HepG2 (cell line): ENCODE measurements at regions not wholly inside any gene's neighbourhood (a gene's known extent, or its start where the extent isn't known, plus 50 kb on each side); places are given as distances from the start of the nearest gene placed in this dataset.

Source experiments
- CENPX ChIP-seq: sonication (generic); formaldehyde crosslinking; IDR thresholded peaks from 2 replicates; pipeline ENCODE4 v1.9.0; 2021; ENCODE audit warnings: mild to moderate bottlenecking, missing genetic modification reagents, moderate library complexity
- DPF2 ChIP-seq: sonication (generic); formaldehyde crosslinking; IDR thresholded peaks from 2 replicates; pipeline ENCODE4 v1.4.0; 2020; ENCODE audit warnings: mild to moderate bottlenecking, low read depth, missing genetic modification reagents, borderline replicate concordance
- FLYWCH1 ChIP-seq: sonication (generic); formaldehyde crosslinking; IDR thresholded peaks from 2 replicates; pipeline ENCODE4 v1.8.1; 2023; ENCODE audit warnings: mild to moderate bottlenecking, missing genetic modification reagents
- FOXK1 ChIP-seq: sonication (generic); formaldehyde crosslinking; IDR thresholded peaks from 2 replicates; pipeline ENCODE4 v1.4.0; 2020; ENCODE audit warnings: low read depth, missing genetic modification reagents, borderline replicate concordance
- HDAC1 ChIP-seq: sonication (generic); formaldehyde crosslinking; IDR thresholded peaks from 2 replicates; pipeline ENCODE4 v1.5.1; 2020; ENCODE audit warnings: mild to moderate bottlenecking, missing genetic modification reagents
- HDAC2 ChIP-seq: sonication (generic); formaldehyde crosslinking; IDR thresholded peaks from 2 replicates; pipeline ENCODE4 v1.4.0; 2020; ENCODE audit warnings: missing genetic modification reagents
- HNRNPL ChIP-seq: fragments of 200-400 bp; formaldehyde crosslinking; IDR thresholded peaks from 2 replicates; pipeline ENCODE4 v1.6.1; 2017; ENCODE audit warnings: mild to moderate bottlenecking, low read depth, low read length
- MXD4 ChIP-seq: IDR thresholded peaks from 2 replicates; pipeline ENCODE4 v1.6.1; 2016; ENCODE audit warnings: mild to moderate bottlenecking, missing biosample characterization, missing genetic modification reagents
- PITX1 ChIP-seq: sonication (generic); formaldehyde crosslinking; IDR thresholded peaks from 2 replicates; pipeline ENCODE4 v1.5.1; 2020; ENCODE audit warnings: mild to moderate bottlenecking, missing genetic modification reagents
- RXRB ChIP-seq: IDR thresholded peaks from 2 replicates; pipeline ENCODE4 v1.6.1; 2016; ENCODE audit warnings: borderline replicate concordance, missing genetic modification reagents, missing compliant biosample characterization
- SPEN ChIP-seq: sonication (generic); formaldehyde crosslinking; IDR thresholded peaks from 2 replicates; pipeline ENCODE4 v1.5.1; 2020; ENCODE audit warnings: low read depth, mild to moderate bottlenecking, missing genetic modification reagents
- SRSF1 ChIP-seq: fragments of 200-400 bp; formaldehyde crosslinking; optimal IDR thresholded peaks from 2 replicates; pipeline ENCODE3; 2017; ENCODE audit warnings: mild to moderate bottlenecking, low read depth, low read length, moderate library complexity
- TARDBP ChIP-seq: sonication (generic); formaldehyde crosslinking; IDR thresholded peaks from 2 replicates; pipeline ENCODE4 v1.8.0; 2022; ENCODE audit warnings: mild to moderate bottlenecking, missing genetic modification reagents
- ZEB1 ChIP-seq: IDR thresholded peaks from 2 replicates; pipeline ENCODE4 v1.6.1; 2012; ENCODE audit warnings: mild to moderate bottlenecking, low read depth, inconsistent platforms; ENCODE audit not compliant: insufficient replicate concordance
- ZMAT3 ChIP-seq: sonication (generic); formaldehyde crosslinking; conservative IDR thresholded peaks from 2 replicates; pipeline ENCODE4 v1.7.0; 2021; ENCODE audit warnings: missing genetic modification reagents
- ZNF180 ChIP-seq: sonication (generic); formaldehyde crosslinking; IDR thresholded peaks from 2 replicates; pipeline ENCODE4 v1.4.0; 2020; ENCODE audit warnings: low read depth, missing genetic modification reagents, borderline replicate concordance
- ZNF629 ChIP-seq: sonication (generic); formaldehyde crosslinking; conservative IDR thresholded peaks from 2 replicates; pipeline ENCODE4 v1.5.0; 2020; ENCODE audit warnings: missing genetic modification reagents
- ZNF839 ChIP-seq: sonication (generic); formaldehyde crosslinking; IDR thresholded peaks from 2 replicates; pipeline ENCODE4 v1.4.0; 2020; ENCODE audit warnings: missing genetic modification reagents, mild to moderate bottlenecking, borderline replicate concordance
- ZSCAN20 ChIP-seq: sonication (generic); formaldehyde crosslinking; IDR thresholded peaks from 2 replicates; pipeline ENCODE4 v1.4.0; 2020; ENCODE audit warnings: missing genetic modification reagents, mild to moderate bottlenecking, borderline replicate concordance
- TF ChIP-seq, protein P1 (sequence below): sonication (generic); formaldehyde crosslinking; IDR thresholded peaks from 2 replicates; pipeline ENCODE4 v1.4.0; 2020; ENCODE audit warnings: mild to moderate bottlenecking, missing genetic modification reagents, borderline replicate concordance
- TF ChIP-seq, protein P2 (sequence below): sonication (generic); formaldehyde crosslinking; IDR thresholded peaks from 2 replicates; pipeline ENCODE4 v1.8.0; 2022; ENCODE audit warnings: mild to moderate bottlenecking, missing genetic modification reagents, borderline replicate concordance
- TF ChIP-seq, protein P3 (sequence below): IDR thresholded peaks from 2 replicates; pipeline ENCODE4 v1.6.1; 2016
- TF ChIP-seq, protein P4 (sequence below): sonication (generic); formaldehyde crosslinking; IDR thresholded peaks from 2 replicates; pipeline ENCODE4 v1.8.0; 2022; ENCODE audit warnings: missing genetic modification reagents, mild to moderate bottlenecking, moderate library complexity, borderline replicate concordance

DNA sequence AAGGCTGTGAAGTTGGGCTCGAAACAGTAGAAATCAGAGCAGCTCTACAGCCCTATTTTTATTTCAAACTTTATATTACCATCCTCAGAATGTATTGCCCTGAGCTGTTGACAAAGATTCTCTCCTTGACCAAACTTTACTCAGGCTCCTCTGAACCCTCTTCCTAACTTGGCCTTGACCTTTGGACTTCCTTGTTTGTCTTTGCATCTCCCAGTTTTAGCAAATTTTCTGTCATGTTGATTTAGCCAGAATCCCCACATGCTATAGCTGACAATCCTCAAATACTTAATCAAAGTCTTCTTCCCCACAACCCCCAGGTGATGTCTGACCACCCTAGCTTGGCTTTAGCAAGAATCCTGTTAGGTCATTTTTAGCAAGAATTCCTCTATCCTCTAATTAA lies 87.4 kb upstream of the GRIN2A start (continued):
- TF ChIP-seq, protein P1, sequence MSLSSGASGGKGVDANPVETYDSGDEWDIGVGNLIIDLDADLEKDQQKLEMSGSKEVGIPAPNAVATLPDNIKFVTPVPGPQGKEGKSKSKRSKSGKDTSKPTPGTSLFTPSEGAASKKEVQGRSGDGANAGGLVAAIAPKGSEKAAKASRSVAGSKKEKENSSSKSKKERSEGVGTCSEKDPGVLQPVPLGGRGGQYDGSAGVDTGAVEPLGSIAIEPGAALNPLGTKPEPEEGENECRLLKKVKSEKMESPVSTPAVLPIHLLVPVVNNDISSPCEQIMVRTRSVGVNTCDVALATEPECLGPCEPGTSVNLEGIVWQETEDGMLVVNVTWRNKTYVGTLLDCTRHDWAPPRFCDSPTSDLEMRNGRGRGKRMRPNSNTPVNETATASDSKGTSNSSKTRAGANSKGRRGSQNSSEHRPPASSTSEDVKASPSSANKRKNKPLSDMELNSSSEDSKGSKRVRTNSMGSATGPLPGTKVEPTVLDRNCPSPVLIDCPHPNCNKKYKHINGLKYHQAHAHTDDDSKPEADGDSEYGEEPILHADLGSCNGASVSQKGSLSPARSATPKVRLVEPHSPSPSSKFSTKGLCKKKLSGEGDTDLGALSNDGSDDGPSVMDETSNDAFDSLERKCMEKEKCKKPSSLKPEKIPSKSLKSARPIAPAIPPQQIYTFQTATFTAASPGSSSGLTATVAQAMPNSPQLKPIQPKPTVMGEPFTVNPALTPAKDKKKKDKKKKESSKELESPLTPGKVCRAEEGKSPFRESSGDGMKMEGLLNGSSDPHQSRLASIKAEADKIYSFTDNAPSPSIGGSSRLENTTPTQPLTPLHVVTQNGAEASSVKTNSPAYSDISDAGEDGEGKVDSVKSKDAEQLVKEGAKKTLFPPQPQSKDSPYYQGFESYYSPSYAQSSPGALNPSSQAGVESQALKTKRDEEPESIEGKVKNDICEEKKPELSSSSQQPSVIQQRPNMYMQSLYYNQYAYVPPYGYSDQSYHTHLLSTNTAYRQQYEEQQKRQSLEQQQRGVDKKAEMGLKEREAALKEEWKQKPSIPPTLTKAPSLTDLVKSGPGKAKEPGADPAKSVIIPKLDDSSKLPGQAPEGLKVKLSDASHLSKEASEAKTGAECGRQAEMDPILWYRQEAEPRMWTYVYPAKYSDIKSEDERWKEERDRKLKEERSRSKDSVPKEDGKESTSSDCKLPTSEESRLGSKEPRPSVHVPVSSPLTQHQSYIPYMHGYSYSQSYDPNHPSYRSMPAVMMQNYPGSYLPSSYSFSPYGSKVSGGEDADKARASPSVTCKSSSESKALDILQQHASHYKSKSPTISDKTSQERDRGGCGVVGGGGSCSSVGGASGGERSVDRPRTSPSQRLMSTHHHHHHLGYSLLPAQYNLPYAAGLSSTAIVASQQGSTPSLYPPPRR (CRISPR knock-in tag): peak; percentile 68; the same call in 1 of the 2 replicates
- TF ChIP-seq SPEN (CRISPR knock-in tag) (no peak), DPF2 (CRISPR knock-in tag) (peak; percentile 70; the same call in 1 of the 2 replicates), RXRB (peak; percentile 74), CENPX (CRISPR knock-in tag) (no peak), FLYWCH1 (CRISPR knock-in tag) (no peak), HDAC2 (CRISPR knock-in tag) (peak; percentile 88), FOXK1 (CRISPR knock-in tag) (peak; percentile 37; the same call in 1 of the 2 replicates), MXD4 (CRISPR knock-in tag) (no peak), SRSF1 (no peak), ZNF839 (CRISPR knock-in tag) (no peak), HDAC1 (CRISPR knock-in tag) (no peak), ZSCAN20 (CRISPR knock-in tag) (no peak), ZEB1 (peak; percentile 51), ZNF180 (no peak), PITX1 (CRISPR knock-in tag) (peak; percentile 68; the same call in 1 of the 2 replicates), ZNF629 (CRISPR knock-in tag) (no peak), TARDBP (peak; percentile 56), HNRNPL (no peak), ZMAT3 (CRISPR knock-in tag) (no peak)
- TF ChIP-seq, protein P2, sequence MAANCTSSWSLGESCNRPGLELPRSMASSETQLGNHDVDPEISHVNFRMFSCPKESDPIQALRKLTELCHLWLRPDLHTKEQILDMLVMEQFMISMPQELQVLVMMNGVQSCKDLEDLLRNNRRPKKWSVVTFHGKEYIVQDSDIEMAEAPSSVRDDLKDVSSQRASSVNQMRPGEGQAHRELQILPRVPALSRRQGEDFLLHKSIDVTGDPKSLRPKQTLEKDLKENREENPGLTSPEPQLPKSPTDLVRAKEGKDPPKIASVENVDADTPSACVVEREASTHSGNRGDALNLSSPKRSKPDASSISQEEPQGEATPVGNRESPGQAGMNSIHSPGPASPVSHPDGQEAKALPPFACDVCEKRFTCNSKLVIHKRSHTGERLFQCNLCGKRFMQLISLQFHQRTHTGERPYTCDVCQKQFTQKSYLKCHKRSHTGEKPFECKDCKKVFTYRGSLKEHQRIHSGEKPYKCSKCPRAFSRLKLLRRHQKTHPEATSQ (CRISPR knock-in tag): no peak
- TF ChIP-seq, protein P3, sequence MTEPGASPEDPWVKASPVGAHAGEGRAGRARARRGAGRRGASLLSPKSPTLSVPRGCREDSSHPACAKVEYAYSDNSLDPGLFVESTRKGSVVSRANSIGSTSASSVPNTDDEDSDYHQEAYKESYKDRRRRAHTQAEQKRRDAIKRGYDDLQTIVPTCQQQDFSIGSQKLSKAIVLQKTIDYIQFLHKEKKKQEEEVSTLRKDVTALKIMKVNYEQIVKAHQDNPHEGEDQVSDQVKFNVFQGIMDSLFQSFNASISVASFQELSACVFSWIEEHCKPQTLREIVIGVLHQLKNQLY (CRISPR knock-in tag): peak; percentile 28; the same call in 1 of the 2 replicates
- TF ChIP-seq, protein P4, sequence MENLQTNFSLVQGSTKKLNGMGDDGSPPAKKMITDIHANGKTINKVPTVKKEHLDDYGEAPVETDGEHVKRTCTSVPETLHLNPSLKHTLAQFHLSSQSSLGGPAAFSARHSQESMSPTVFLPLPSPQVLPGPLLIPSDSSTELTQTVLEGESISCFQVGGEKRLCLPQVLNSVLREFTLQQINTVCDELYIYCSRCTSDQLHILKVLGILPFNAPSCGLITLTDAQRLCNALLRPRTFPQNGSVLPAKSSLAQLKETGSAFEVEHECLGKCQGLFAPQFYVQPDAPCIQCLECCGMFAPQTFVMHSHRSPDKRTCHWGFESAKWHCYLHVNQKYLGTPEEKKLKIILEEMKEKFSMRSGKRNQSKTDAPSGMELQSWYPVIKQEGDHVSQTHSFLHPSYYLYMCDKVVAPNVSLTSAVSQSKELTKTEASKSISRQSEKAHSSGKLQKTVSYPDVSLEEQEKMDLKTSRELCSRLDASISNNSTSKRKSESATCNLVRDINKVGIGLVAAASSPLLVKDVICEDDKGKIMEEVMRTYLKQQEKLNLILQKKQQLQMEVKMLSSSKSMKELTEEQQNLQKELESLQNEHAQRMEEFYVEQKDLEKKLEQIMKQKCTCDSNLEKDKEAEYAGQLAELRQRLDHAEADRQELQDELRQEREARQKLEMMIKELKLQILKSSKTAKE (CRISPR knock-in tag): peak; percentile 63; the same call in 1 of the 2 replicates
